OCI-LY7 (cell line): ENCODE measurements at regions not wholly inside any gene's neighbourhood (a gene's known extent, or its start where the extent isn't known, plus 50 kb on each side); places are given as distances from the start of the nearest gene placed in this dataset.

Source experiments
- EZH2phosphoT487 ChIP-seq: fragments of 200-600 bp; sonication (generic); IDR thresholded peaks from 2 replicates; pipeline ENCODE4 v1.6.1; 2018; ENCODE audit warnings: low read depth, borderline replicate concordance, mild to moderate bottlenecking, mixed run types, antibody characterized with exemption, low read length, moderate library complexity, mixed read lengths
- TF ChIP-seq, protein P1 (sequence below): fragments of 200-600 bp; sonication (generic); conservative IDR thresholded peaks from 2 replicates; pipeline ENCODE4 v1.5.1; 2014; ENCODE audit warnings: mild to moderate bottlenecking, antibody characterized with exemption, low read length, moderate library complexity, mixed read lengths

DNA sequence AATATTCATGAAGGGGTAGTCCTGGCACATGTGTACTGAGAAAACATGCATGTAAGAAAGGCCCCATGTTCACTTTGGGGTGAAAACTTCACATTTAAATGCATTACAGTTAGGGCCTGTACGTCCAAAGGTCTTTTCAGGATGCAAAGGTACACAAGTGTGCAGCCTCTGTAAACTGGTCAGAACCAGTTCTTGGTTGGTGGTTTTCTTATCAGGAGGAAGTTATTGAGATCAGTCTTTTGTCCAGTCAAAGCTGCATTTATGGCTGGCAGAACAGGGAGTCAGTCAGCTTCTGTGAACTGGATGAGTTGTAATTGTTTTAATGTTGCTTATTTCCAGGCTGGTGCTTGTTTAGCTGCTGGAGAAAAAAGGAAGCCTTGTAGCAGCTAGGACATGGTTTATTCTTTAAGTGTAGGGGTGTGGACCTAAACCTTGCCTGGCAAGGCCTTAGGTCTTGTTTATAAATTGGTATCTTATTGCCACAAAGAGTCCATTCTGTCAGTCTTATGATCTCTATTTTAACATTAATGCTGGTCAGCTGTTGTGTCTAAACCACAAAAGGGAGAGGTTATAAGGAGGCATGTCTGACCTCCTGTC lies 1906.6 kb upstream of the TENM3 start:
- no peak for TF ChIP-seq EZH2phosphoT487
- TF ChIP-seq, protein P1, sequence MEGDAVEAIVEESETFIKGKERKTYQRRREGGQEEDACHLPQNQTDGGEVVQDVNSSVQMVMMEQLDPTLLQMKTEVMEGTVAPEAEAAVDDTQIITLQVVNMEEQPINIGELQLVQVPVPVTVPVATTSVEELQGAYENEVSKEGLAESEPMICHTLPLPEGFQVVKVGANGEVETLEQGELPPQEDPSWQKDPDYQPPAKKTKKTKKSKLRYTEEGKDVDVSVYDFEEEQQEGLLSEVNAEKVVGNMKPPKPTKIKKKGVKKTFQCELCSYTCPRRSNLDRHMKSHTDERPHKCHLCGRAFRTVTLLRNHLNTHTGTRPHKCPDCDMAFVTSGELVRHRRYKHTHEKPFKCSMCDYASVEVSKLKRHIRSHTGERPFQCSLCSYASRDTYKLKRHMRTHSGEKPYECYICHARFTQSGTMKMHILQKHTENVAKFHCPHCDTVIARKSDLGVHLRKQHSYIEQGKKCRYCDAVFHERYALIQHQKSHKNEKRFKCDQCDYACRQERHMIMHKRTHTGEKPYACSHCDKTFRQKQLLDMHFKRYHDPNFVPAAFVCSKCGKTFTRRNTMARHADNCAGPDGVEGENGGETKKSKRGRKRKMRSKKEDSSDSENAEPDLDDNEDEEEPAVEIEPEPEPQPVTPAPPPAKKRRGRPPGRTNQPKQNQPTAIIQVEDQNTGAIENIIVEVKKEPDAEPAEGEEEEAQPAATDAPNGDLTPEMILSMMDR = no peak
